G401 (cell line): ENCODE measurements at regions not wholly inside any gene's neighbourhood (a gene's known extent, or its start where the extent isn't known, plus 50 kb on each side); places are given as distances from the start of the nearest gene placed in this dataset.
A peak's percentile ranks its signal among the peaks of the same experiment; 100 is the strongest.

Experiments
- DNase-seq: peaks from one replicate; pipeline ENCODE4 v3.0.0-alpha.2; 2015; ENCODE audit warnings: low spot score
- in situ Hi-C: cut with HindIII; loops from 2 replicates; pipeline ENCODE4 v1.10.0; 2016; ENCODE audit warnings: low sequenced_read_pairs, mixed read lengths

GRCh38 chr7:128167042-128167701, 73.9 kb upstream of the LEP start:
- in situ Hi-C loops = no loop called here
- DNase-seq = peak; percentile 94

- no peak for DNase-seq
- in situ Hi-C loops = no loop called here
Measured at GRCh38 chr7:128167791-128168666, 73.0 kb upstream of the LEP start.

- in situ Hi-C loops = no loop called here
- DNase-seq = peak; percentile 49
Measured at GRCh38 chr7:128168667-128169210, 72.3 kb upstream of the LEP start.

GRCh38 chr7:128170461-128170860, 70.6 kb upstream of the LEP start:
- in situ Hi-C loops = no loop called here
- DNase-seq = no peak

GRCh38 chr7:128171342-128171918, 69.6 kb upstream of the LEP start:
- DNase-seq = no peak
- in situ Hi-C loops = no loop called here

GRCh38 chr7:128172151-128172550, 68.9 kb upstream of the LEP start:
- peak; percentile 82 for DNase-seq
- in situ Hi-C loops = no loop called here

GRCh38 chr7:128172963-128173362, 68.1 kb upstream of the LEP start:
- DNase-seq = no peak
- in situ Hi-C loops = no loop called here

GRCh38 chr7:128174386-128174785, 66.7 kb upstream of the LEP start:
- peak; percentile 93 for DNase-seq
- in situ Hi-C loops = no loop called here

GRCh38 chr7:128176696-128177095, 64.4 kb upstream of the LEP start:
- no peak for DNase-seq
- in situ Hi-C loops = no loop called here

GRCh38 chr7:128177768-128178550, 63.1 kb upstream of the LEP start:
- in situ Hi-C loops = no loop called here
- DNase-seq = no peak

GRCh38 chr7:128178611-128179010, 62.5 kb upstream of the LEP start:
- in situ Hi-C loops = no loop called here
- no peak for DNase-seq

- in situ Hi-C loops = no loop called here
- no peak for DNase-seq
Measured at GRCh38 chr7:128188396-128189230, 52.5 kb upstream of the LEP start.

- no peak for DNase-seq
- in situ Hi-C loops = no loop called here
Measured at GRCh38 chr7:128189231-128189930, 51.7 kb upstream of the LEP start.

- DNase-seq = peak; percentile 71
- in situ Hi-C loops = no loop called here
Measured at GRCh38 chr7:128190051-128190647, 50.9 kb upstream of the LEP start.

GRCh38 chr7:128191136-128191844, 49.8 kb upstream of the LEP start:
- DNase-seq = no peak
- in situ Hi-C loops = no loop called here
